ENCODE measurements at regions not wholly inside any gene's neighbourhood (a gene's known extent, or its start where the extent isn't known, plus 50 kb on each side); places are given as distances from the start of the nearest gene placed in this dataset.

GRCh38 chr9:1453636-1454035 lies 403.5 kb downstream of the DMRT2 start:
- Histone ChIP-seq H3K79me2 (ENCODE audit: insufficient read depth, low read depth, low read length) (no peaks in the 10 kb centered on the region), H3K36me3 (ENCODE audit: insufficient read depth, low read length) (no peaks in the 10 kb centered on the region), H3K4me2 (ENCODE audit: low read length) (no peak overlapping the region), H3K27ac (ENCODE audit: low read depth, low read length, poor library complexity, severe bottlenecking) (no peak overlapping the region), H4K20me1 (ENCODE audit: insufficient read depth, low read length) (no peaks in the 10 kb centered on the region), H3K9me3 (ENCODE audit: low read length) (no peaks in the 10 kb centered on the region), H3K4me3 (ENCODE audit: low read depth, low read length, poor library complexity, severe bottlenecking) (no peak overlapping the region), H3K9me2 (ENCODE audit: insufficient read depth, low read length) (no peaks in the 10 kb centered on the region), H2AFZ (ENCODE audit: low read length) (no peak overlapping the region), H3K4me1 (ENCODE audit: insufficient read depth, low read length, poor library complexity, severe bottlenecking) (no peaks in the 10 kb centered on the region)
- BruUV-seq (replicated peaks), result no TSS peak
- DNase-seq (ENCODE audit: low spot score), result no peak
- ChIA-PET POLR2A (no interaction called here), CTCF (ENCODE audit: unreplicated experiment) (no interaction called here)
- TF ChIP-seq EZH2phosphoT487 (IDR thresholded peaks at IDR 0.05; ENCODE audit: borderline replicate concordance, low read depth, low read length), result no peak
- no peak for TF ChIP-seq CTCF (conservative IDR thresholded peaks at IDR 0.05; ENCODE audit: low read length)
- intact Hi-C loops (cut with micrococcal nuclease; ENCODE audit: unreplicated experiment), result no loop called here

GRCh38 chr9:1454211-1454610 lies 404.1 kb downstream of the DMRT2 start:
- ChIA-PET POLR2A (no interaction called here), CTCF (ENCODE audit: unreplicated experiment) (no interaction called here)
- Histone ChIP-seq H2AFZ (ENCODE audit: low read length) (no peak overlapping the region), H3K27ac (ENCODE audit: low read depth, low read length, poor library complexity, severe bottlenecking) (no peak overlapping the region), H3K36me3 (ENCODE audit: insufficient read depth, low read length) (no peaks in the 10 kb centered on the region), H3K79me2 (ENCODE audit: insufficient read depth, low read depth, low read length) (no peaks in the 10 kb centered on the region), H4K20me1 (ENCODE audit: insufficient read depth, low read length) (no peaks in the 10 kb centered on the region), H3K4me1 (ENCODE audit: insufficient read depth, low read length, poor library complexity, severe bottlenecking) (no peaks in the 10 kb centered on the region), H3K9me2 (ENCODE audit: insufficient read depth, low read length) (no peaks in the 10 kb centered on the region), H3K9me3 (ENCODE audit: low read length) (no peaks in the 10 kb centered on the region), H3K4me3 (ENCODE audit: low read depth, low read length, poor library complexity, severe bottlenecking) (no peak overlapping the region), H3K4me2 (ENCODE audit: low read length) (no peak overlapping the region)
- BruUV-seq (replicated peaks), result no TSS peak
- intact Hi-C loops (cut with micrococcal nuclease; ENCODE audit: unreplicated experiment), result no loop called here
- no peak for DNase-seq (ENCODE audit: low spot score)
- TF ChIP-seq EZH2phosphoT487 (IDR thresholded peaks at IDR 0.05; ENCODE audit: borderline replicate concordance, low read depth, low read length) (no peak), CTCF (conservative IDR thresholded peaks at IDR 0.05; ENCODE audit: low read length) (no peak)

- Histone ChIP-seq H3K79me2 (ENCODE audit: insufficient read depth, low read depth, low read length) (no peaks in the 10 kb centered on the region), H3K9me3 (ENCODE audit: low read length) (no peaks in the 10 kb centered on the region), H3K27ac (ENCODE audit: low read depth, low read length, poor library complexity, severe bottlenecking) (no peak overlapping the region), H3K36me3 (ENCODE audit: insufficient read depth, low read length) (no peaks in the 10 kb centered on the region), H3K4me2 (ENCODE audit: low read length) (no peak overlapping the region), H2AFZ (ENCODE audit: low read length) (no peak overlapping the region), H4K20me1 (ENCODE audit: insufficient read depth, low read length) (no peaks in the 10 kb centered on the region), H3K4me1 (ENCODE audit: insufficient read depth, low read length, poor library complexity, severe bottlenecking) (no peaks in the 10 kb centered on the region), H3K9me2 (ENCODE audit: insufficient read depth, low read length) (no peaks in the 10 kb centered on the region), H3K4me3 (ENCODE audit: low read depth, low read length, poor library complexity, severe bottlenecking) (no peak overlapping the region)
- DNase-seq (ENCODE audit: low spot score), result no peak
- no TSS peak for BruUV-seq (replicated peaks)
- intact Hi-C loops (cut with micrococcal nuclease; ENCODE audit: unreplicated experiment), result no loop called here
- ChIA-PET CTCF (ENCODE audit: unreplicated experiment) (no interaction called here), POLR2A (no interaction called here)
- no peak for TF ChIP-seq EZH2phosphoT487 (IDR thresholded peaks at IDR 0.05; ENCODE audit: borderline replicate concordance, low read depth, low read length)
- no peak for TF ChIP-seq CTCF (conservative IDR thresholded peaks at IDR 0.05; ENCODE audit: low read length)
These were observed 404.6 kb downstream of the DMRT2 start for GRCh38 chr9:1454616-1455347.

Measured in OCI-LY7 (cell line).